CD14-positive monocyte (primary cell): ENCODE measurements at regions not wholly inside any gene's neighbourhood (a gene's known extent, or its start where the extent isn't known, plus 50 kb on each side); places are given as distances from the start of the nearest gene placed in this dataset.

Source experiments
- DNase-seq, 3 donors: peaks; one replicate each; pipeline ENCODE4 v3.0.0-alpha.2; 2011 to 2022
- H2AFZ ChIP-seq: 2 replicates; pipeline ENCODE4 v1.6.0; 2012; ENCODE audit warnings: mild to moderate bottlenecking, low read depth, low read length, inconsistent platforms; ENCODE audit not compliant: insufficient read depth, poor library complexity, severe bottlenecking
- H3K27ac ChIP-seq, 2 donors: 1 replicate in 1 of 2; 2 replicates in 1 of 2; pipeline ENCODE4 v1.5.1; 2012 to 2013; ENCODE audit warnings: low read length in 2 of 2, control low read depth in 1 of 2, inconsistent platforms in 1 of 2, low read depth in 1 of 2, mild to moderate bottlenecking in 1 of 2
- H3K27me3 ChIP-seq, 2 donors: one replicate each; pipeline versions ENCODE4 v1.6.0 to v1.6.1; 2011 to 2013; ENCODE audit warnings: low read length in 2 of 2; ENCODE audit not compliant: control insufficient read depth in 2 of 2, insufficient read depth in 2 of 2
- H3K36me3 ChIP-seq, 2 donors: replicated peaks in 1 of 2; 1 replicate in 1 of 2; 2 replicates in 1 of 2; pipeline versions ENCODE4 v1.5.1 to v1.6.1; 2012 to 2013; ENCODE audit warnings: low read length in 2 of 2, control low read depth in 1 of 2, inconsistent platforms in 1 of 2, mild to moderate bottlenecking in 1 of 2; ENCODE audit not compliant: insufficient read depth in 2 of 2, control insufficient read depth in 1 of 2
- H3K4me1 ChIP-seq, 2 donors: 1 replicate in 1 of 2; 2 replicates in 1 of 2; pipeline versions ENCODE4 v1.5.1 to v1.6.1; 2012 to 2013; ENCODE audit warnings: low read length in 2 of 2, control low read depth in 1 of 2, inconsistent platforms in 1 of 2, mild to moderate bottlenecking in 1 of 2, moderate library complexity in 1 of 2; ENCODE audit not compliant: insufficient read depth in 2 of 2, control insufficient read depth in 1 of 2
- H3K4me2 ChIP-seq: replicated peaks from 2 replicates; pipeline ENCODE3; 2012; ENCODE audit warnings: low read length, moderate library complexity, mild to moderate bottlenecking; ENCODE audit not compliant: poor library complexity, severe bottlenecking; ENCODE audit errors: extremely low read depth
- H3K4me3 ChIP-seq, 3 experiments: fragments of 200-600 bp in 1 of 3; sonication (generic) in 1 of 3; replicated peaks in 1 of 3; 1 replicate in 2 of 3; 2 replicates in 1 of 3; pipeline ENCODE4 v1.5.1; 2011 to 2013; ENCODE audit warnings: low read length in 3 of 3, mild to moderate bottlenecking in 3 of 3, control low read depth in 2 of 3, low read depth in 2 of 3, inconsistent platforms in 1 of 3, moderate library complexity in 1 of 3
- H3K79me2 ChIP-seq: 2 replicates; pipeline ENCODE4 v1.6.0; 2012; ENCODE audit warnings: mild to moderate bottlenecking, control low read depth, inconsistent platforms, low read length, moderate library complexity; ENCODE audit not compliant: insufficient read depth
- H3K9ac ChIP-seq: 2 replicates; pipeline ENCODE4 v1.6.0; 2017; ENCODE audit warnings: low read length, mild to moderate bottlenecking; ENCODE audit not compliant: insufficient read depth, poor library complexity, severe bottlenecking
- H3K9me3 ChIP-seq, 2 donors: replicated peaks in 1 of 2; 1 replicate in 1 of 2; 2 replicates in 1 of 2; pipeline versions ENCODE4 v1.5.1 to v1.6.1; 2012 to 2013; ENCODE audit warnings: low read length in 2 of 2, control low read depth in 1 of 2; ENCODE audit not compliant: control insufficient read depth in 1 of 2, insufficient read depth in 1 of 2
- H4K20me1 ChIP-seq: 2 replicates; pipeline ENCODE4 v1.6.0; 2012; ENCODE audit warnings: mild to moderate bottlenecking, low read length, control low read depth, moderate library complexity; ENCODE audit not compliant: insufficient read depth
- H3K27ac Mint-ChIP-seq, 7 donors: one replicate each; pipeline ENCODE4 v1.8.0; 2020; ENCODE audit warnings: mild to moderate bottlenecking in 7 of 7, mixed read lengths in 7 of 7, moderate library complexity in 6 of 7, inconsistent platforms in 2 of 7
- H3K27me3 Mint-ChIP-seq, 3 donors: one replicate each; pipeline ENCODE4 v1.8.0; 2021 to 2022; ENCODE audit warnings: low read depth in 3 of 3, mild to moderate bottlenecking in 3 of 3, mixed read lengths in 3 of 3, moderate library complexity in 3 of 3, inconsistent platforms in 1 of 3
- H3K36me3 Mint-ChIP-seq, 2 donors: one replicate each; pipeline ENCODE4 v1.8.0; 2020; ENCODE audit warnings: mixed read lengths in 2 of 2, inconsistent platforms in 1 of 2, mild to moderate bottlenecking in 1 of 2
- H3K4me1 Mint-ChIP-seq: one replicate; pipeline ENCODE4 v1.8.0; 2020; ENCODE audit warnings: mild to moderate bottlenecking, mixed read lengths
- H3K4me3 Mint-ChIP-seq, 2 donors: one replicate each; pipeline ENCODE4 v1.8.0; 2020; ENCODE audit warnings: mild to moderate bottlenecking in 2 of 2, mixed read lengths in 2 of 2, moderate library complexity in 1 of 2
- H3K9me3 Mint-ChIP-seq, 7 donors: one replicate each; pipeline ENCODE4 v1.8.0; 2020 to 2022; ENCODE audit warnings: mixed read lengths in 7 of 7, mild to moderate bottlenecking in 6 of 7, moderate library complexity in 6 of 7, inconsistent platforms in 2 of 7
- CTCF ChIP-seq: fragments of 200-600 bp; IDR thresholded peaks from one replicate; pipeline ENCODE4 v1.8.0; 2022; ENCODE audit warnings: antibody characterized with exemption, mild to moderate bottlenecking
- WGBS: methylation state at CpG from one replicate; pipeline ENCODE4 v1.1.5; 2013; ENCODE audit warnings: missing lambda C conversion rate; ENCODE audit not compliant: insufficient coverage; 5-methylcytosine and 5-hydroxymethylcytosine counted together
- intact Hi-C, 2 donors: fragments of 100-400 bp; cut with micrococcal nuclease; formaldehyde crosslinking; loops; one replicate each; pipeline versions ENCODE4 v1.15.0 to v1.15.1; 2023

GRCh38 chr14:61927060-61927459 lies 164.8 kb downstream of the SNAPC1 start:
- Histone ChIP-seq H3K27me3 (peaks cover 0 to 12% of the 10 kb centered on the region in 2 donors), H3K4me2 (no peak overlapping the region), H3K4me3 (no peak overlapping the region), H3K36me3 (no peaks in the 10 kb centered on the region), H3K4me1 (no peaks in the 10 kb centered on the region), H3K27ac (no peak overlapping the region), H4K20me1 (no peaks in the 10 kb centered on the region), H3K9me3 (no peaks in the 10 kb centered on the region), H2AFZ (no peak overlapping the region), H3K9ac (no peak overlapping the region), H3K79me2 (no peaks in the 10 kb centered on the region)
- Mint-ChIP-seq H3K36me3 (no peaks in the 10 kb centered on the region), H3K4me3 (no peak overlapping the region), H3K4me1 (no peaks in the 10 kb centered on the region), H3K9me3 (peaks cover 0 to 1% (median 0%) of the 10 kb centered on the region in 7 donors), H3K27ac (no peak overlapping the region), H3K27me3 (peaks cover 2 to 21% (median 4%) of the 10 kb centered on the region in 3 donors)
- DNase-seq, result no peak
- no peak for TF ChIP-seq CTCF
- intact Hi-C loops, result no loop called here
- WGBS, result no CpG with 5 or more reads among the region's 1 CpG

- Histone ChIP-seq H2AFZ (no peak overlapping the region), H3K9ac (no peak overlapping the region), H3K4me2 (no peak overlapping the region), H3K79me2 (no peaks in the 10 kb centered on the region), H3K4me3 (no peak overlapping the region), H3K27ac (no peak overlapping the region), H3K9me3 (no peaks in the 10 kb centered on the region), H4K20me1 (no peaks in the 10 kb centered on the region), H3K36me3 (no peaks in the 10 kb centered on the region), H3K27me3 (peaks cover 0 to 12% of the 10 kb centered on the region in 2 donors), H3K4me1 (no peaks in the 10 kb centered on the region)
- Mint-ChIP-seq H3K9me3 (peaks cover 0 to 4% (median 0%) of the 10 kb centered on the region in 7 donors), H3K36me3 (no peaks in the 10 kb centered on the region), H3K27me3 (peaks cover 2 to 23% (median 9%) of the 10 kb centered on the region in 3 donors), H3K27ac (no peak overlapping the region), H3K4me3 (no peak overlapping the region), H3K4me1 (no peaks in the 10 kb centered on the region)
- WGBS, result no CpG with 5 or more reads among the region's 2 CpGs
- intact Hi-C loops, result no loop called here
- no peak for TF ChIP-seq CTCF
- no peak for DNase-seq
These were observed 165.3 kb downstream of the SNAPC1 start for GRCh38 chr14:61927520-61927919.
